ENCODE measurements at regions not wholly inside any gene's neighbourhood (a gene's known extent, or its start where the extent isn't known, plus 50 kb on each side); places are given as distances from the start of the nearest gene placed in this dataset. TPM values are rescaled to one million over a fixed set of nuclear protein-coding genes. Genes with fewer than 3 reads are reported as not detected.

GRCh38 chr12:110971936-110972335 lies 51.6 kb upstream of the MYL2 start:
- Mint-ChIP-seq H3K27ac (no peak overlapping the region), H3K9me3 (peaks cover 6% of the 10 kb centered on the region)

GRCh38 chr12:110971189-110971920 lies 51.0 kb upstream of the MYL2 start:
- Mint-ChIP-seq H3K27ac (no peak overlapping the region), H3K36me3 (no peaks in the 10 kb centered on the region), H3K4me1 (ENCODE audit: unreplicated experiment) (no peaks in the 10 kb centered on the region), H3K27me3 (peaks cover 16% of the 10 kb centered on the region), H3K9me3 (peaks cover 6% of the 10 kb centered on the region), H3K4me3 (no peak overlapping the region)
- no peak for DNase-seq (ENCODE audit: extremely low spot score, unreplicated experiment)
- TF ChIP-seq CTCF (conservative IDR thresholded peaks at IDR 0.05): no peak

More at GRCh38 chr12:110971936-110972335, 51.6 kb upstream of the MYL2 start:
- Mint-ChIP-seq H3K36me3 (no peaks in the 10 kb centered on the region), H3K4me1 (ENCODE audit: unreplicated experiment) (no peaks in the 10 kb centered on the region), H3K27me3 (peaks cover 18% of the 10 kb centered on the region), H3K4me3 (no peak overlapping the region)
- DNase-seq (ENCODE audit: extremely low spot score, unreplicated experiment): no peak
- no peak for TF ChIP-seq CTCF (conservative IDR thresholded peaks at IDR 0.05)

Small RNA genes in the stretch of these regions (microRNA-seq; reads per million reads assigned to microRNA genes)
- not detected for gene MIR6760

Data from type B pancreatic cell (in vitro differentiated cells).